HTR-8/SVneo (cell line): ENCODE measurements at regions not wholly inside any gene's neighbourhood (a gene's known extent, or its start where the extent isn't known, plus 50 kb on each side); places are given as distances from the start of the nearest gene placed in this dataset.

ENCODE experiments used
- DNase-seq: peaks from one replicate; pipeline ENCODE4 v3.0.0; 2011; ENCODE audit warnings: low spot score, mixed read lengths; ENCODE audit not compliant: insufficient read length
- FAIRE-seq: peaks from 2 replicates; lab custom pipeline; 2011; peaks lifted over from hg19 to GRCh38; lab: Jason Lieb, UNC

- no peak for FAIRE-seq
- no peak for DNase-seq
Measured at GRCh38 chr1:18045621-18046020, 62.0 kb upstream of the IGSF21 start.

- DNase-seq: no peak
- FAIRE-seq: no peak
Measured at GRCh38 chr1:18047122-18047521, 60.5 kb upstream of the IGSF21 start.

- DNase-seq: no peak
- no peak for FAIRE-seq
Measured at GRCh38 chr1:18049228-18049627, 58.4 kb upstream of the IGSF21 start.

- no peak for DNase-seq
- no peak for FAIRE-seq
Measured at GRCh38 chr1:18052671-18053070, 54.9 kb upstream of the IGSF21 start.

GRCh38 chr1:18055156-18055555 lies 52.4 kb upstream of the IGSF21 start:
- no peak for FAIRE-seq
- no peak for DNase-seq

- DNase-seq (no peak), FAIRE-seq (no peak)
Measured at GRCh38 chr1:18056545-18056944, 51.1 kb upstream of the IGSF21 start.

GRCh38 chr1:18057623-18058022 lies 50.0 kb upstream of the IGSF21 start:
- no peak for FAIRE-seq
- DNase-seq: no peak
